ENCODE measurements at regions not wholly inside any gene's neighbourhood (a gene's known extent, or its start where the extent isn't known, plus 50 kb on each side); places are given as distances from the start of the nearest gene placed in this dataset.

GRCh38 chr17:83196024-83196365 lies 116.6 kb downstream of the METRNL start:
- DNase-seq (ENCODE audit: low spot score), result no peak
- H3K4me3 ChIP-seq, result no peak overlapping the region
- peak overlapping the region; percentile 43 to 61 for H3K27ac ChIP-seq

GRCh38 chr17:83196366-83196765 lies 117.0 kb downstream of the METRNL start:
- 94% methylated on average over 10 of the region's 10 CpGs for WGBS
- peak overlapping the region in 1 of 2 donors; percentile 61 for H3K27ac ChIP-seq
- H3K4me3 ChIP-seq, result no peak overlapping the region
- no peaks in the 10 kb centered on the region for H3K4me1 ChIP-seq (replicated peaks)
- intact Hi-C loops (cut with DNase I), result no loop called here
- no peaks in the 10 kb centered on the region for H3K27me3 ChIP-seq (replicated peaks; ENCODE audit: insufficient read depth)
- H3K9me3 ChIP-seq, result no peaks in the 10 kb centered on the region
- DNase-seq (ENCODE audit: low spot score), result no peak
- H3K36me3 ChIP-seq, result no peaks in the 10 kb centered on the region
- no peak for TF ChIP-seq POLR2AphosphoS5 (IDR thresholded peaks at IDR 0.05)
- no peak for TF ChIP-seq POLR2A (IDR thresholded peaks at IDR 0.05)
- TF ChIP-seq CTCF (IDR thresholded peaks at IDR 0.05), result no peak

More at GRCh38 chr17:83196024-83196365, 116.6 kb downstream of the METRNL start:
- 22% methylated on average over 9 of the region's 9 CpGs for WGBS
- Histone ChIP-seq H3K27me3 (replicated peaks; ENCODE audit: insufficient read depth) (no peaks in the 10 kb centered on the region), H3K4me1 (replicated peaks) (no peaks in the 10 kb centered on the region), H3K9me3 (no peaks in the 10 kb centered on the region), H3K36me3 (no peaks in the 10 kb centered on the region)
- intact Hi-C loops (cut with DNase I), result no loop called here
- TF ChIP-seq CTCF (IDR thresholded peaks at IDR 0.05), result no peak

GRCh38 chr17:83196973-83197880 lies 117.8 kb downstream of the METRNL start:
- WGBS, result 86% methylated on average over 24 of the region's 24 CpGs

GRCh38 chr17:83198366-83199341 lies 119.2 kb downstream of the METRNL start:
- Histone ChIP-seq H3K36me3 (no peaks in the 10 kb centered on the region), H3K27ac (no peak overlapping the region), H3K4me3 (no peak overlapping the region), H3K4me1 (replicated peaks) (no peaks in the 10 kb centered on the region), H3K27me3 (replicated peaks; ENCODE audit: insufficient read depth) (no peaks in the 10 kb centered on the region), H3K9me3 (no peaks in the 10 kb centered on the region)
- no peak for DNase-seq (ENCODE audit: low spot score)
- TF ChIP-seq CTCF (IDR thresholded peaks at IDR 0.05) (no peak), POLR2AphosphoS5 (IDR thresholded peaks at IDR 0.05) (no peak), POLR2A (IDR thresholded peaks at IDR 0.05) (no peak)
- 87% methylated on average over 27 of the region's 27 CpGs for WGBS
- intact Hi-C loops (cut with DNase I), result no loop called here

More at GRCh38 chr17:83196973-83197880, 117.8 kb downstream of the METRNL start:
- H3K27me3 ChIP-seq (replicated peaks; ENCODE audit: insufficient read depth), result no peaks in the 10 kb centered on the region
- no peak for DNase-seq (ENCODE audit: low spot score)
- H3K9me3 ChIP-seq, result no peaks in the 10 kb centered on the region
- intact Hi-C loops (cut with DNase I), result no loop called here
- no peaks in the 10 kb centered on the region for H3K4me1 ChIP-seq (replicated peaks)
- no peak overlapping the region for H3K27ac ChIP-seq
- H3K36me3 ChIP-seq, result no peaks in the 10 kb centered on the region
- H3K4me3 ChIP-seq, result no peak overlapping the region
- TF ChIP-seq POLR2AphosphoS5 (IDR thresholded peaks at IDR 0.05) (no peak), CTCF (IDR thresholded peaks at IDR 0.05) (no peak), POLR2A (IDR thresholded peaks at IDR 0.05) (no peak)
